Activated T-helper 1 cell treated with Interleukin-2 at 50 U/mL for 16 hours (primary cell): ENCODE measurements at regions not wholly inside any gene's neighbourhood (a gene's known extent, or its start where the extent isn't known, plus 50 kb on each side); places are given as distances from the start of the nearest gene placed in this dataset.
"Not testable (repeated sequence)": the region's sequence is repeated elsewhere in the genome, so short reads cannot be mapped to it uniquely, and the experiment has no call there.

Source experiments
- DNase-seq: peaks from one replicate; pipeline ENCODE4 v3.0.0-alpha.2; 2020; ENCODE audit warnings: low read depth

- DNase-seq: no peak
These were observed 94.2 kb downstream of the OLIG3 start for GRCh38 chr6:137399881-137400443.

DNA sequence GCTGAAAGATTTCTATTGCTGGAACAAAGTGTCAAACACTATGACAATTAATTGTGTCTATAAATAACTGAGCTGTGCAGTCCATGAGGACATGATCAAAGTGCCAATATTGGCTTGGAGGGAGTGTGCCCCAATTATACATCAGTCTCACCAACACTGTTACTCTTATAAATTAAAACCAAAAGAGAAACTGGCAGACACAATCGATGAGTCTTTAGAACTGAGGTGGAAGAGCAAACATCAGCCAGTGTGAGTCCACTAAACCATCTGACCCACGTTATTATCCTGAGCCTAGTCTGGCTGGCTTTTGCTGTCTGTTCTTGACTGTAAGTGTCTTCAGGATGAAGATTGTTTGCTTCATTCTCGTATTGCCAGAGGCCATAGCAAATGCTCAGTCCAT, 98.9 kb downstream of the OLIG3 start:
- no peak for DNase-seq

DNA sequence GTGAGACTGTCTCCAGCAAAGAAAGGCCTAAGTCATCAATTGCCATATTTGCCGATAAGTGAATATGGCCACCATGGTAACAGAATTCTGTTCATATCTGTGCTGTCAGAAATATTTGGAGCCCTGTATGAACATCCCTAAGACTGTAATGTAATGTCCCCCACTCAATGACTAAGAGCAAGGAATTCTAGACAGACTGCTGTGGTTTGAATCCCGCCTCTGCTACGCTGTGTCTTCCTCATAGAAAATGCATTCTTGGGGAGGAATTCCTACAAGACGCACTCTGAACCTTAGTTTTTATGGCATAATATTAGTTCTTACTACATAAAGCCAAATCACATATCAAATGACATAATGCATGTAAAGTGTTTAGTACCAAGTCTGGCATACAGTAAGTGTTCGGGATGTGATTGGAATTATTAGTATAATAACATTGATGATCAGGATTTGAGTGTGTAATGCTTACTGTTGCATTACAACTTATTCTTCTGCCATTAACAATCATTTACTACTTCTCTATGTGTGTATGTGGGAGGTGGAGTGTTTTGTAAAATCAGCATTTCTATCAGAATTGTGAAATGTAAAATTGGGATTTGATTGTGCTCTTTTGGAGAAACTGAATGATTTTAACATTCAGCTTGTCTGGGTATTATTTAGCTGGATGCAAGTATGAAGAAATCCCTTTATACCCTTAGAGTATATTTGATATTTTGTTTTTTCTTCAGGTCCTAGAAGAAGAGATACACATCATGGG, 103.0 kb downstream of the OLIG3 start:
- no peak for DNase-seq

DNA sequence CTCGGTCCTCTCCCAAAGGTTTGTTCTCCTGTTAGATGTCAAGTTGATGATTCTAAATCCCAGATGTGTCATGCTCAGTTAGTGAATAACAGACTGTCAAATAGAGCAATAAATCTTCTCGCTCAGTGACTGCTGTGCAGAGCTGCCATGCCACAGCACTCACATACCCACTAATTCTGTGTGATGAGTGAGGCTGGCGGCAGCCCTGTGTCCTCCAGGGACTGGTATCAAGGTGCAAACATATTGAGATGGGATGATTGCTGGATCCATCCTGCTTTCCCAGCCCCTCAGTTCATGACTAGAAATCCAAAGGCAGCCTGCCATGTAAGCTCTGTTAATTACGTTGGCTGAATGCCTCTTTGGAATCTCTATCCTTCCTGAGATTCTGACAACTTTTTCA, 103.9 kb downstream of the OLIG3 start:
- DNase-seq: no peak

GRCh38 chr6:137389150-137389704, 105.0 kb downstream of the OLIG3 start:
- DNase-seq: peak; percentile 52

GRCh38 chr6:137387096-137387764, 107.0 kb downstream of the OLIG3 start:
- no peak for DNase-seq

- not testable (repeated sequence) for DNase-seq
These were observed 110.9 kb downstream of the OLIG3 start for GRCh38 chr6:137383287-137383686.

GRCh38 chr6:137378090-137378369, 116.2 kb downstream of the OLIG3 start:
- no peak for DNase-seq

DNA sequence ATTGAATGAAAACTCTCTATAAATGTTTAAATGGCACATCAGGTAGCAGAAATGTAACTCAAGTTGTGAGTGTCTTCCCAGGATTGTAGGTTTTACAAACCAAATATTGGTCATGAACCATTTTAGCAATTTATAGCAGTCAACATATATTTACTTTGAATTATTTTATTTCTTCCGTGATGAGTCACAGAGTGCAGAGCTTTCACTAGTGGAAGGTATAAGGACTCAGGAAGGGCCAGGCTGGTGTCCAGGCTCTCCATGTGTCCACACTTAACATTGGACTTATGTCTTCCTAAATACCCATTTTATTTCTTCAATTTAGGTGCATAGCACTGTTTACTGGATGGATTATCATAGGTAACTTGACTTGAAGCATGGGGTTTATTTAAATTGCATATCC, 120.9 kb downstream of the OLIG3 start:
- DNase-seq: no peak

- DNase-seq: no peak
These were observed 121.7 kb downstream of the OLIG3 start for GRCh38 chr6:137372532-137372931.

DNA sequence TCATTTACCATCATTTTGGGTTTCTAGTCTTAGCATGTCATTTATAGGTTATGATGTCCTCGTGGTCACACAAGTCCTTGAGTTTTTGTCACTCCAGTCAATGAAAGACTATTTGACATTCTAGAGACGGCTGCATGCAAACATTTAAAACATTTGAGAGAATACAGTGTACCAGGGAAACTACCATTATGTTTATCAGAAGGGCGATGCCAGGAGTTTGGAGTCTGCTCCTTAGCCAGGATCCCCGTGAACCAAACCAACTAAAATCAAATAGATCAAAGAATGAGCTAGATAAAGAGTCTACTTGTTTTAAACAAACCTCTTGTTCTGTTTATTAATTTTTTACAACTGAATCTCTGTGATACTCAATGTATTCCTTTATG, 122.6 kb downstream of the OLIG3 start:
- DNase-seq: no peak

GRCh38 chr6:137370871-137371633, 123.1 kb downstream of the OLIG3 start:
- no peak for DNase-seq

DNA sequence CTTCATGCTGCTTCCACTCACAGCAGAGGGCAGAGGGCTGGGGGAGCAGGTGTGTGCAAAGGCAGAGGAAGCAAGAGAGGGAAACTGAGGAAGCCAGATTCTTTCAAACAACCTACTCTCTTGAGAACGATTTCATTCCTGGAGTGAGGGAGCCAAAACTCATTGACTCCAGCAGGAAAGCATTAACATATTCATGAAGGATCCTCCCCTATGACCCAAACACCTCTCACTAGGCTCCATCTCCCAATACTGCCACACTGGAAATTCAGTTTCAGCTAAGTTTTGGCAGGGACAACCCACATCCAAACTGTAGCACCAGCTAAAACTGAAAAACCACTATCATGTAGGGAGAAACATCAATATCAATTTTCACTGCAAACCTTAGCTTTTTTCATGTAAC, 125.1 kb downstream of the OLIG3 start:
- no peak for DNase-seq

- no peak for DNase-seq
These were observed 128.3 kb downstream of the OLIG3 start for GRCh38 chr6:137365707-137366437.

DNA sequence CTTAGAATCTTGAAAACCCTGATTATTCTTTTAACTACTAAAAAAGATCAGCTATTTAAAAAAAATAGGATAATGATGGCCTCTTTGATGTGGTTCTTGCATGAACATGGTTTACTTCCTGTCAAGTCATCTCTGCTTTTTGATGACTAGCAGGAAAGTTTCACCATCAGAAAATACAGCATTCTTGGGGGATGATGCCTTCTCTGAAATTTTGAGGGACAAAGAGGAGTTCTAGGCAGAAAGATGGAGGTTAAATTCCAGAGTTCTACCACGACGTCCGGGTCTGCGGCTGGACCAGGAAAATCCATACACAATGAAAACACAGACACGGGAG, 130.4 kb downstream of the OLIG3 start:
- DNase-seq: no peak

- DNase-seq: no peak
These were observed 131.1 kb downstream of the OLIG3 start for GRCh38 chr6:137362878-137363804.

GRCh38 chr6:137361701-137362100, 132.5 kb downstream of the OLIG3 start:
- DNase-seq: no peak

DNA sequence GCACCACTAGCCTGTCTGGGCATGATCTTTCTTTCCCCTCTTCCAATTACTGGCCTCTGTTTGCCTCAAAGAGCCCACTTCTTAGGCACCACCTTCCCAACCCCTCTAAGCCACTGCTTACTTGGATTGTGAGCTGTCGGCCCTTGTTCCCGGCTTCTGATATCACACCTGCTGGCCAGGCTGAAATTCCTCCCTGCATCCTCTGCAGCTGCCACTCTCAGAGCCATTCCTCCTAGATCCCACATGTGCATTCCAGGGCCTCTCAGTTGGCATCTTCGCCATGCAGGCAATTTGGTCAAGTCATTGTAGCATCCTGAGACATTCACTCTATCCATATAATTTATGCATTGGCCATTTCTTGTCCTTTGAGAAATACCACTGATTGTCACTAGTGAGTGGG, 135.9 kb downstream of the OLIG3 start:
- no peak for DNase-seq

DNA sequence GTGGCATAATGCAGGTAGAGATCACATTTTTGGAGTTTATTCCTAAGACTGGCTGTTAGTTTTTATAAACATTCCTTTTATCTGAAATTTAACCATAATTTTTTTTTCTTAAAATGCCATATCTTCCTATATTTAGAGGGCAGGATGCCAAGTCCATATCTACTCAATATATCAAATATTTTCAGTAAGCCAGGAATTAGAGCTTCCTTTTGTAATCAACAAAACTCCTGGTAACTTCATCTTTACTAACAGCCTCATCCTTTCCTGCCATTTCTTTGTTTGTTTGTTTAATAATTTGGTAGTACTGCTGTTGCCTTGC, 136.3 kb downstream of the OLIG3 start:
- no peak for DNase-seq

DNA sequence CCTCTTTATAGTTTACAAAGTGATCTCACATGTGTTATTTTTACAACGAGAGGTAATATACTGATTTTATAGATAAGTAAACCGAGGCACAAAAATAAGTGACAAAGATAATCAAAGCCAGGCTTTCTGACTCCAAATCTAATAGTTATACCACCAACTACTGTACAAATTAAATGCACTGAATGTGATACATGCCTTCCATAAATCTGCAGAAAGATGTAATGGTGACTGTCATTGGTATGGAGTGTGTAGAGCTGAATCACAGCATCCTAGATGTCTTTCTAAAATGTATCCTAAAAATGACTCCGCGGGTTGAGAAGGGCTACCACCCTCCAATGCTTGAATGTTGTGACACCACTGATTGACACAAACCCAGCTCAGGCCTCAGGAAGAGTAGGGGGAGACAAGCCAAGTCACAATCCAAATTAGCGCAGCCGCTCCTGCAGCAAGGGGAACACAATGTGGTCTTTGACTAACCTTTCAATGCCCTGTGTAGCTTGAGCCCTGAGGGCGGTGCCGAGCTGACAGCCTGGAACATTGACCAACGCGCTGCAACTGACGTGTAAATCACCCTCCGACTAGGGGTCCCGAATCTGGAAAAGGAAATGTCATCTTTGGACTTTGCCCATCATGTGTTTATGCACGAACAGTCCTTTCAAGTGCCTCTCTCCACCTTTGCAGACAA, 136.8 kb downstream of the OLIG3 start:
- no peak for DNase-seq
